Lower leg skin (tissue), 4 donors: ENCODE measurements at regions not wholly inside any gene's neighbourhood (a gene's known extent, or its start where the extent isn't known, plus 50 kb on each side); places are given as distances from the start of the nearest gene placed in this dataset.

Experiments used
- DNase-seq, 2 donors: peaks; one replicate each; pipeline ENCODE4 v3.0.0-alpha.2; 2019; ENCODE audit warnings: low spot score in 2 of 2
- H3K4me3 ChIP-seq: fragments of 200-600 bp; sonication (generic); 2 replicates; pipeline ENCODE4 v1.5.1; 2017; ENCODE audit warnings: mild to moderate bottlenecking, low read depth; ENCODE audit not compliant: poor library complexity, severe bottlenecking
- CTCF ChIP-seq, 3 donors: fragments of 450-650 bp; IDR thresholded peaks; one replicate each; pipeline ENCODE4 v1.5.1; 2016; ENCODE audit warnings: antibody characterized with exemption in 3 of 3, mild to moderate bottlenecking in 3 of 3, moderate library complexity in 2 of 3
- POLR2A ChIP-seq, 2 donors: fragments of 450-650 bp; IDR thresholded peaks; one replicate each; pipeline ENCODE4 v1.6.1; 2016 to 2017; ENCODE audit warnings: antibody characterized with exemption in 2 of 2, mild to moderate bottlenecking in 1 of 2, moderate library complexity in 1 of 2
- WGBS, 2 donors: methylation state at CpG; one replicate each; pipeline ENCODE4 v1.1.5; 2018; 5-methylcytosine and 5-hydroxymethylcytosine counted together
- intact Hi-C: fragments of 100-400 bp; cut with DNase I; formaldehyde crosslinking; loops from one replicate; pipeline ENCODE4 v1.15.0; 2023; ENCODE audit warnings: low total_unique reads

DNA sequence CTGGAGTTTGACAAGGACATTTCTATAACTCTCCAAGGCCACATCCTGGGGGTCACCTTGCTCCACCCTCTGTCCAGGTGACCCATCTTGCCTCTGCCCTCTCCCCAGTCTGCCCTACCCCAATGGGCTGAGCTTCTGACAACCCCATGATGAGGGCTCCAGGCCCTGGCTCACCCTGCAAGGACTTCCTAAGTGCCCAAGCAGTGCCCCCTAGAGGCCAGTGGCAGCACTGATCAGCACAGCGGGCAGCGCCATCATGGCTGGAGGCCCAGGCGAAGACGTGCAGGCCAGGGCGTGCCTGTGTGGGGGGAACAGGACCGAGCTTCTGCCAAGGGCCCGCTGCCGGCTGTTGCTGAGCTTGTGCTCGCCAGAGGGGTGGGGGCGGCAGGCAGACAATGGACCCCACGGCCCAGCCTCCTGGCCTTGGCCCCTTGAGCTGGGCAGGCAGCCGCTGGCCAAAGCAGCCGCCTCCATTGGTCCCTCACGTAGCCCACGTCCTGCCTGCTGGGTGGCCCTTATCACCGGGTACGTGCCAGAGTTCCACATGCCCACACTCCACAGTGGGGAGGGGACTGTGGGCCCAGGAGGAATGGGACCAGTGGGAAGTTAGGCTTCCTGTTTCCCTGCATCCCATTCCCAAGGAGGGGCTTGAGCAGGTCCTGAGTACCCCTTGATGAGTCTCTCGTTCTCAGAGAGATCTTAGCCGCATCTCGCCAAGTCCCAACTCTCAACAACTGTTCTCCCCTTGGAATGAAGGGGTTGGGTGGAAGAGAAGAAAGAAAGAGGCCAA lies 64.3 kb downstream of the MRPL14 start:
- no peak overlapping the region for H3K4me3 ChIP-seq
- intact Hi-C loops, result no loop called here
- 49 to 68% methylated on average over 3 to 17 of the region's 20 CpGs for WGBS, 2 donors
- TF ChIP-seq CTCF (IDR thresholded peaks at IDR 0.05), result peak in 1 of 3 donors; percentile 15
- no peak for TF ChIP-seq POLR2A (IDR thresholded peaks at IDR 0.05)
- DNase-seq, result no peak

- no peak for DNase-seq
- H3K4me3 ChIP-seq, result no peak overlapping the region
- TF ChIP-seq CTCF (IDR thresholded peaks at IDR 0.05) (no peak), POLR2A (IDR thresholded peaks at IDR 0.05) (no peak)
- 42 to 55% methylated on average over 3 of the region's 3 CpGs for WGBS, 2 donors
- intact Hi-C loops, result no loop called here
Observed at GRCh38 chr6:44062105-44062770, 65.0 kb downstream of the MRPL14 start.

- WGBS, 2 donors, result 66 to 73% methylated on average over 5 of the region's 5 CpGs
- no peak for DNase-seq
- TF ChIP-seq POLR2A (IDR thresholded peaks at IDR 0.05), result no peak
- no peak for TF ChIP-seq CTCF (IDR thresholded peaks at IDR 0.05)
- H3K4me3 ChIP-seq, result no peak overlapping the region
- intact Hi-C loops, result no loop called here
Observed at GRCh38 chr6:44061375-44062104, 65.7 kb downstream of the MRPL14 start.

DNA sequence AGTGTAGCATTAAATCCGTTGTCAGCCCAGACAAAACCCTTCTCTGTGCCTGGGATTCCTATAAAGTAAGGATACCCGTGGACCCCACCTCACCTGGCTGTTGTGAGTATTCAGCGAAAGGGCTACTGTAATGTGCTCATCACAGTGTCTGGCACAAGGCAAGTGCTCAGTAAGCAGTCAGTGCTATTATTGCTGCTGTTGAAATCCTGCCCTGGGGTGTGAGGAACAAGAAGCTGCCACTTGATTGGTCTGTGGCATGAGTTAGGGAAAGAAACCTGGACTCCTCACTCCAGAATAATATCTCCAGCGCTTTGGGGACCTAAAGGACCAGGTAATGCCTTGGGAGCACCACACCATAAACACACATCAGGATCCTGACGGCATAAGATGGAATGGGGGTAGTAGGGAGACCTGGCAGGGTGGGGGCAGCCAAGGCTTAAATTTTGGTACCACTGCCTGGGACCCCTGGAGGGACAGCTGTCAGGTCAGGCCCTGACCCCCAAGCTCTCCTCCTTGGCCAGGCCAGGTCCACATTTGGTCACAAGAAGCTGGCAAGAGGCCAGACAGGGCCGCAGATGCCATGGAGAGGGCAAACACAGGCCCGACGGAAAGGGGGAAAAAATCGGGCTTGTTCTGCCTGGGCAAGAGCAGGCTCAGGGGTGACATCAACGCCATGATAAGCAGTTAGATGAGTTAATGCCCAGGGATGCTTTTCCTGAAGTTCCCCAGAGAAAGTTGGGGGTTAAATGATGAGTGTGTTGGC lies 66.5 kb downstream of the MRPL14 start:
- no peak for DNase-seq
- no peak overlapping the region for H3K4me3 ChIP-seq
- 82 to 89% methylated on average over 10 of the region's 10 CpGs for WGBS, 2 donors
- intact Hi-C loops, result no loop called here
- TF ChIP-seq CTCF (IDR thresholded peaks at IDR 0.05) (no peak), POLR2A (IDR thresholded peaks at IDR 0.05) (no peak)
